Spleen (tissue), 11 donors: ENCODE measurements at regions not wholly inside any gene's neighbourhood (a gene's known extent, or its start where the extent isn't known, plus 50 kb on each side); places are given as distances from the start of the nearest gene placed in this dataset.
A peak's percentile ranks its signal among the peaks of the same experiment; 100 is the strongest.

ENCODE experiments used
- DNase-seq: peaks from one replicate; pipeline ENCODE4 v3.0.0-alpha.2; 2020
- H3K27ac ChIP-seq, 8 donors: fragments of 200-600 bp; sonication (generic) in 7 of 8; 1 replicate in 4 of 8; 2 replicates in 4 of 8; pipeline versions ENCODE4 v1.5.0 to v1.8.0; 2016 to 2021; ENCODE audit warnings: inconsistent platforms in 4 of 8, mild to moderate bottlenecking in 4 of 8, moderate library complexity in 1 of 8
- H3K27me3 ChIP-seq, 7 donors: fragments of 200-600 bp; sonication (generic) in 6 of 7; replicated peaks in 1 of 7; 1 replicate in 4 of 7; 2 replicates in 3 of 7; pipeline versions ENCODE4 v1.5.0 to v1.8.0; 2016 to 2021; ENCODE audit warnings: inconsistent platforms in 3 of 7, mild to moderate bottlenecking in 1 of 7
- H3K36me3 ChIP-seq, 6 donors: fragments of 200-600 bp; sonication (generic) in 5 of 6; 1 replicate in 4 of 6; 2 replicates in 2 of 6; pipeline versions ENCODE4 v1.5.0 to v1.8.0; 2016 to 2021; ENCODE audit warnings: inconsistent platforms in 2 of 6
- H3K4me1 ChIP-seq, 6 donors: fragments of 200-600 bp; sonication (generic) in 5 of 6; 1 replicate in 3 of 6; 2 replicates in 3 of 6; pipeline versions ENCODE4 v1.5.0 to v1.8.0; 2016 to 2021; ENCODE audit warnings: inconsistent platforms in 3 of 6
- H3K4me3 ChIP-seq, 8 donors: fragments of 200-600 bp; sonication (generic) in 7 of 8; 1 replicate in 4 of 8; 2 replicates in 4 of 8; pipeline versions ENCODE4 v1.5.0 to v1.8.0; 2016 to 2021; ENCODE audit warnings: inconsistent platforms in 4 of 8, mild to moderate bottlenecking in 4 of 8, moderate library complexity in 2 of 8
- H3K9me3 ChIP-seq, 8 donors: fragments of 200-600 bp; sonication (generic) in 7 of 8; 1 replicate in 4 of 8; 2 replicates in 4 of 8; pipeline versions ENCODE4 v1.5.0 to v1.8.0; 2016 to 2021; ENCODE audit warnings: inconsistent platforms in 4 of 8
- CTCF ChIP-seq, 11 experiments: fragments of 200-600 bp in 7 of 11; fragments of 450-650 bp in 4 of 11; sonication (generic) in 4 of 11; IDR thresholded peaks in 8 of 11; conservative IDR thresholded peaks in 3 of 11; 1 replicate in 7 of 11; 2 replicates in 4 of 11; pipeline versions ENCODE4 v1.4.0 to v1.8.0; 2016 to 2021; ENCODE audit warnings: antibody characterized with exemption in 11 of 11, inconsistent platforms in 4 of 11, mild to moderate bottlenecking in 1 of 11
- POLR2A ChIP-seq, 3 donors: fragments of 450-650 bp; IDR thresholded peaks; one replicate each; pipeline ENCODE4 v1.5.1; 2017; ENCODE audit warnings: antibody characterized with exemption in 3 of 3, mild to moderate bottlenecking in 1 of 3
- POLR2AphosphoS5 ChIP-seq, 3 donors: sonication (generic); formaldehyde crosslinking; IDR thresholded peaks; one replicate each; pipeline ENCODE4 v1.5.1; 2017; ENCODE audit warnings: antibody characterized with exemption in 3 of 3
- WGBS, 5 donors: extraction: QIAGEN DNeasy Blood & Tissue Kit in 3 of 5; methylation state at CpG; one replicate each; pipeline versions ENCODE4 v1.1.5 to v1.1.7; 2013 to 2018; 5-methylcytosine and 5-hydroxymethylcytosine counted together
- intact Hi-C: fragments of 100-400 bp; cut with DNase I; formaldehyde crosslinking; loops from one replicate; pipeline ENCODE4 v1.15.0; 2023; ENCODE audit warnings: low total_unique reads
- donor health status: healthy with polysubstance abuse.
- donor health status: DM: no; HTN: no; CAD: no; lungs with moderate emphysema.
- donor health status: DM: no; HTN: no; CAD: no.
- donor health status: Bipolar disorder and iron deficiency.
- donor health status: healthy.
- donor health status: DM: no; HTN: no; CAD: no.
- donor health status: DM: yes; HTN: yes; CAD: no.

GRCh38 chr14:97297100-97297499 is 499.9 kb downstream of the VRK1 start:
- no peaks in the 10 kb centered on the region for H3K9me3 ChIP-seq
- H3K36me3 ChIP-seq = no peaks in the 10 kb centered on the region
- H3K27me3 ChIP-seq = peaks cover 0 to 34% (median 0%) of the 10 kb centered on the region in 7 donors
- H3K4me1 ChIP-seq = no peaks in the 10 kb centered on the region
- no peak overlapping the region for H3K4me3 ChIP-seq
- DNase-seq = no peak
- H3K27ac ChIP-seq = no peak overlapping the region
- intact Hi-C loops = no loop called here
- no peak for TF ChIP-seq CTCF (IDR thresholded peaks at IDR 0.05 in 8 of 11, conservative IDR thresholded peaks at IDR 0.05 in 3 of 11)
- TF ChIP-seq POLR2A (IDR thresholded peaks at IDR 0.05) = no peak
- TF ChIP-seq POLR2AphosphoS5 (IDR thresholded peaks at IDR 0.05) = no peak
- WGBS, 5 donors = 88 to 93% (median 89%) methylated on average over 10 of the region's 10 CpGs

GRCh38 chr14:97298331-97298730 is 501.1 kb downstream of the VRK1 start:
- no peak for DNase-seq
- H3K27ac ChIP-seq = no peak overlapping the region
- peaks cover 0 to 34% (median 0%) of the 10 kb centered on the region in 7 donors for H3K27me3 ChIP-seq
- intact Hi-C loops = no loop called here
- H3K36me3 ChIP-seq = no peaks in the 10 kb centered on the region
- no peaks in the 10 kb centered on the region for H3K4me1 ChIP-seq
- no peak overlapping the region for H3K4me3 ChIP-seq
- 55 to 80% (median 71%) methylated on average over 7 of the region's 7 CpGs for WGBS, 5 donors
- H3K9me3 ChIP-seq = no peaks in the 10 kb centered on the region
- TF ChIP-seq POLR2AphosphoS5 (IDR thresholded peaks at IDR 0.05) (no peak), CTCF (IDR thresholded peaks at IDR 0.05 in 8 of 11, conservative IDR thresholded peaks at IDR 0.05 in 3 of 11) (peak in 1 of 11 experiments; percentile 18)

- WGBS, 5 donors = 86 to 94% (median 88%) methylated on average over 14 of the region's 14 CpGs
- DNase-seq = no peak
- Histone ChIP-seq H3K27me3 (peaks cover 0 to 34% (median 0%) of the 10 kb centered on the region in 7 donors), H3K27ac (no peak overlapping the region), H3K4me1 (no peaks in the 10 kb centered on the region), H3K9me3 (no peaks in the 10 kb centered on the region), H3K36me3 (no peaks in the 10 kb centered on the region), H3K4me3 (no peak overlapping the region)
- TF ChIP-seq CTCF (IDR thresholded peaks at IDR 0.05 in 8 of 11, conservative IDR thresholded peaks at IDR 0.05 in 3 of 11) = no peak
- no peak for TF ChIP-seq POLR2AphosphoS5 (IDR thresholded peaks at IDR 0.05)
- TF ChIP-seq POLR2A (IDR thresholded peaks at IDR 0.05) = no peak
- intact Hi-C loops = no loop called here
These were observed 501.6 kb downstream of the VRK1 start for GRCh38 chr14:97298736-97299135.

- 68 to 84% (median 73%) methylated on average over 3 of the region's 3 CpGs for WGBS, 5 donors
- Histone ChIP-seq H3K9me3 (no peaks in the 10 kb centered on the region), H3K27ac (no peak overlapping the region), H3K27me3 (peaks cover 0 to 34% (median 0%) of the 10 kb centered on the region in 7 donors), H3K4me3 (no peak overlapping the region), H3K4me1 (no peaks in the 10 kb centered on the region), H3K36me3 (no peaks in the 10 kb centered on the region)
- intact Hi-C loops = no loop called here
- no peak for DNase-seq
- no peak for TF ChIP-seq POLR2AphosphoS5 (IDR thresholded peaks at IDR 0.05)
- peak in 2 of 11 experiments; percentile 22 to 23 for TF ChIP-seq CTCF (IDR thresholded peaks at IDR 0.05 in 8 of 11, conservative IDR thresholded peaks at IDR 0.05 in 3 of 11)
- no peak for TF ChIP-seq POLR2A (IDR thresholded peaks at IDR 0.05)
These were observed 502.5 kb downstream of the VRK1 start for GRCh38 chr14:97299661-97300060.
